Spleen (tissue), 7 donors: ENCODE measurements at regions not wholly inside any gene's neighbourhood (a gene's known extent, or its start where the extent isn't known, plus 50 kb on each side); places are given as distances from the start of the nearest gene placed in this dataset.

Source experiments
- CTCF ChIP-seq, 11 experiments: fragments of 200-600 bp in 7 of 11; fragments of 450-650 bp in 4 of 11; sonication (generic) in 4 of 11; IDR thresholded peaks in 8 of 11; conservative IDR thresholded peaks in 3 of 11; 1 replicate in 7 of 11; 2 replicates in 4 of 11; pipeline versions ENCODE4 v1.4.0 to v1.8.0; 2016 to 2021; ENCODE audit warnings: antibody characterized with exemption in 11 of 11, inconsistent platforms in 4 of 11, mild to moderate bottlenecking in 1 of 11
- POLR2A ChIP-seq, 3 donors: fragments of 450-650 bp; IDR thresholded peaks; one replicate each; pipeline ENCODE4 v1.5.1; 2017; ENCODE audit warnings: antibody characterized with exemption in 3 of 3, mild to moderate bottlenecking in 1 of 3
- POLR2AphosphoS5 ChIP-seq, 3 donors: sonication (generic); formaldehyde crosslinking; IDR thresholded peaks; one replicate each; pipeline ENCODE4 v1.5.1; 2017; ENCODE audit warnings: antibody characterized with exemption in 3 of 3
- donor health status: DM: no; HTN: no; CAD: no; lungs with moderate emphysema.
- donor health status: DM: no; HTN: no; CAD: no.
- donor health status: DM: no; HTN: no; CAD: no.

- TF ChIP-seq CTCF (IDR thresholded peaks at IDR 0.05 in 8 of 11, conservative IDR thresholded peaks at IDR 0.05 in 3 of 11), result no peak
- TF ChIP-seq POLR2AphosphoS5 (IDR thresholded peaks at IDR 0.05), result no peak
- no peak for TF ChIP-seq POLR2A (IDR thresholded peaks at IDR 0.05)
Measured at GRCh38 chr2:138356178-138356577, 145.4 kb upstream of the SPOPL start.
